NK-92 (cell line): ENCODE measurements at regions not wholly inside any gene's neighbourhood (a gene's known extent, or its start where the extent isn't known, plus 50 kb on each side); places are given as distances from the start of the nearest gene placed in this dataset.
"Not testable (repeated sequence)": the region's sequence is repeated elsewhere in the genome, so short reads cannot be mapped to it uniquely, and the experiment has no call there.

ENCODE experiments used
- DNase-seq: peaks from one replicate; lab custom pipeline; 2025; ENCODE audit not compliant: unreplicated experiment; lab: John Stamatoyannopoulos, UW

- DNase-seq, result no peak
These were observed 145.4 kb upstream of the TLE3 start for GRCh38 chr15:70242951-70243685.

- DNase-seq, result no peak
These were observed 144.0 kb upstream of the TLE3 start for GRCh38 chr15:70241561-70242320.

- DNase-seq, result no peak
These were observed 143.2 kb upstream of the TLE3 start for GRCh38 chr15:70240820-70241430.

- DNase-seq, result no peak
These were observed 142.4 kb upstream of the TLE3 start for GRCh38 chr15:70240082-70240481.

- no peak for DNase-seq
These were observed 141.2 kb upstream of the TLE3 start for GRCh38 chr15:70238917-70239316.

GRCh38 chr15:70237626-70238025 is 139.9 kb upstream of the TLE3 start:
- no peak for DNase-seq

GRCh38 chr15:70236341-70237086 is 138.8 kb upstream of the TLE3 start:
- no peak for DNase-seq

GRCh38 chr15:70235347-70235746 is 137.6 kb upstream of the TLE3 start:
- no peak for DNase-seq

- no peak for DNase-seq
These were observed 136.7 kb upstream of the TLE3 start for GRCh38 chr15:70234256-70234905.

- DNase-seq, result no peak
These were observed 133.8 kb upstream of the TLE3 start for GRCh38 chr15:70231484-70231883.

GRCh38 chr15:70227918-70228317 is 130.2 kb upstream of the TLE3 start:
- DNase-seq, result not testable (repeated sequence)

GRCh38 chr15:70227147-70227546 is 129.4 kb upstream of the TLE3 start:
- DNase-seq, result no peak

GRCh38 chr15:70226337-70226980 is 128.7 kb upstream of the TLE3 start:
- DNase-seq, result no peak

- DNase-seq, result no peak
These were observed 127.7 kb upstream of the TLE3 start for GRCh38 chr15:70225416-70225815.

GRCh38 chr15:70222606-70223005 is 124.9 kb upstream of the TLE3 start:
- no peak for DNase-seq

- no peak for DNase-seq
These were observed 122.9 kb upstream of the TLE3 start for GRCh38 chr15:70220490-70221096.

GRCh38 chr15:70219966-70220365 is 122.2 kb upstream of the TLE3 start:
- DNase-seq, result no peak

GRCh38 chr15:70219256-70219895 is 121.7 kb upstream of the TLE3 start:
- no peak for DNase-seq
